Activated CD4-positive, alpha-beta T cell treated with anti-CD3 and anti-CD28 coated beads, Interleukin-2, amount 50 U/mL, for 16 hours (primary cell): ENCODE measurements at regions not wholly inside any gene's neighbourhood (a gene's known extent, or its start where the extent isn't known, plus 50 kb on each side); places are given as distances from the start of the nearest gene placed in this dataset.

Experiments
- DNase-seq: peaks from one replicate; pipeline ENCODE4 v3.0.0-alpha.2; 2020

- no peak for DNase-seq
Measured at GRCh38 chr16:87552072-87552718, 50.1 kb upstream of the JPH3 start.

DNA sequence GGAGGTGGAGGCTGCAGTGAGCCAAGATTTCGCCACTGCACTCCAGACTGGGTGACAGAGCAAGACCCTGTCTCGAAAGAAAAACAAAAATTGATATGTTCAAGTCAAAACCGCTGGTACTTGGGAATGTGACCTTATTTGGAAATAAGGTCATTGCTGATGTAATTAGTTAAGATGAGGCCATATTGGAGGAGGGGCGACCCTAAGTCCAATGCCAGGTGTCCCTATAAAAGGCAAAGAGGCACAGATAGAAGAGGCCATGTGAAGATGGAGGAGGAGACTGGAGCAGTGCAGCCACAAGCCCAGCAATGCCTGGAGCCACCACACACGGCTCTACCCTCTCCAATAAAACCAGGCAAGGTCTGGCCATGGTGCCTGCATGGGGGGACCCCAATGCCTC lies 50.8 kb upstream of the JPH3 start:
- DNase-seq: no peak

GRCh38 chr16:87550495-87550961 lies 51.8 kb upstream of the JPH3 start:
- peak; percentile 51 for DNase-seq

DNA sequence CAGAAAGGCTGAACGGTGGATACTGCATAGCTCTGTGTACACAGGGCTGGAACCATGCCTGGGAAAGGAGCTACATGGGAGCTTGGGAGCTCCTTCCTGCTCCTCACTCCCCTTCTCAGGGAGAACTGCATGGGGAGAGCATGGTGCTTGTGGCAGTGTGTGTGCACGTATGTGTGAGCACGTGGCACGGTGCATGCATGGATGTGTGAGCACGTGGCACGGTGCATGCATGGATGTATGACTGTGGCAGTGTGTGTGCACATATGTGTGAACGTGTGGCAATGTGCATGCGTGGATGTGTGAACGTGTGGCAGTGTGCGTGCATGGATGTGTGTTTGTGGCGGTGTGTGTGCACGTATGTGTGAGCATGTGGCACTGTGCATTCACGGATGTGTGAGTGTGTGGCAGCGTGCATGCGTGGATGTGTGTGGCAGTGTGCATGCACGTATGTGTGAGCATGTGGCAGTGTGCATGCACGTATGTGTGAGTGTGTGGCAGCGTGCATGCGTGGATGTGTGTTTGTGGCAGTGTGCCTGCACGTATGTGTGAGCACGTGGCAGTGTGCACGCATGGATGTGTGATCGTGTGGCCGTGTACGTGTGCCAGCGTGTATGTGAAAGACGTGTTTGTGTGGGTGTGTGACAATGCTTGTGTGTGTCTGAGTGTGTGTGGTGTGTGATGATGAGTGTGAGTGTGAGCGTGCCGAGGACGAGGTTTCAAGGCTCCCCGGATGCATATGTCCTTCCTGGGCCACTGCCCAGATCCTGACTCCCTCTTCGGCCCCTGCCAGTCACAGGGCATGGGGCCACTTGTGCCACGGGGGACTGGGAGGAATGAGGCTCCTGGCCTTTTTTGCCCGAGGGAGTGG lies 52.4 kb upstream of the JPH3 start:
- DNase-seq: no peak

DNA sequence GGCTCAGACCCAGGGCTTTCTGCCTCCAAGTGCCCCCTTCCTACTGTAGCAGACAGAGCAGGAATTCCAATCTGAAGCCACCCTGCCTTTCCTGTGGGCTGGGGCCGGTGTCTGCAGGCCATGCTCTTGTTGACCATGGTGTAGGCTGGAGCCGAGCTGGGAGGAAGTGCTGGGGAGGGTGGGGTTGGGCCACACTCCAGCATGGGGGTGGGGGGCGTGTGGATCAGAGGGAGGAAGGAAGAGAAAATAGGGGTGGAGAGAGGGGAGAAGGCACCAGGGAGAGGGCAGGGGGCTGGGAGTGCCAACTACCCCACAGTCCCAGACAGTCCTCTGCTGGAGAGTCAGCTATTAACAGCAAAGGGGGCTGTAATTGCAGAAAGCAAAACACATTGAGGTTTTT lies 54.3 kb upstream of the JPH3 start:
- no peak for DNase-seq

- no peak for DNase-seq
Measured at GRCh38 chr16:87543436-87544191, 50.8 kb upstream of the ZCCHC14 start.

GRCh38 chr16:87542531-87543102 lies 49.8 kb upstream of the ZCCHC14 start:
- DNase-seq: no peak
